Cardiac muscle cell (in vitro differentiated cells and primary cell): ENCODE measurements at regions not wholly inside any gene's neighbourhood (a gene's known extent, or its start where the extent isn't known, plus 50 kb on each side); places are given as distances from the start of the nearest gene placed in this dataset.
"Not testable (repeated sequence)": the region's sequence is repeated elsewhere in the genome, so short reads cannot be mapped to it uniquely, and the experiment has no call there.

Source experiments
- DNase-seq, 2 donors: peaks; one replicate each; pipeline versions ENCODE4 v3.0.0 to v3.0.0-alpha.2; 2010 to 2017; ENCODE audit warnings: low read depth in 1 of 2, low spot score in 1 of 2
- H3K27ac ChIP-seq: fragments of 200-600 bp; sonication (generic); 2 replicates; pipeline ENCODE4 v1.5.1; 2016
- H3K27me3 ChIP-seq: fragments of 200-600 bp; sonication (generic); 2 replicates; pipeline ENCODE4 v1.6.0; 2016; ENCODE audit warnings: control low read depth
- H3K36me3 ChIP-seq: fragments of 200-600 bp; sonication (generic); 2 replicates; pipeline ENCODE4 v1.5.1; 2016; ENCODE audit warnings: control low read depth
- H3K4me1 ChIP-seq: fragments of 200-600 bp; sonication (generic); 2 replicates; pipeline ENCODE4 v1.8.1; 2017; ENCODE audit warnings: low read depth, mild to moderate bottlenecking, mixed run types
- H3K4me3 ChIP-seq: fragments of 200-600 bp; sonication (generic); 2 replicates; pipeline ENCODE4 v1.5.1; 2016; ENCODE audit warnings: mild to moderate bottlenecking
- H3K9me3 ChIP-seq: fragments of 200-600 bp; sonication (generic); 2 replicates; pipeline ENCODE4 v1.5.1; 2017; ENCODE audit warnings: low read depth, mild to moderate bottlenecking, control low read depth
- TF ChIP-seq, protein P1 (sequence below): IDR thresholded peaks from 2 replicates; pipeline ENCODE4 v1.5.1; 2012; ENCODE audit warnings: low read depth, mild to moderate bottlenecking, low read length

GRCh38 chr3:194054540-194054939 lies 81.4 kb upstream of the HES1 start:
- TF ChIP-seq, protein P1, sequence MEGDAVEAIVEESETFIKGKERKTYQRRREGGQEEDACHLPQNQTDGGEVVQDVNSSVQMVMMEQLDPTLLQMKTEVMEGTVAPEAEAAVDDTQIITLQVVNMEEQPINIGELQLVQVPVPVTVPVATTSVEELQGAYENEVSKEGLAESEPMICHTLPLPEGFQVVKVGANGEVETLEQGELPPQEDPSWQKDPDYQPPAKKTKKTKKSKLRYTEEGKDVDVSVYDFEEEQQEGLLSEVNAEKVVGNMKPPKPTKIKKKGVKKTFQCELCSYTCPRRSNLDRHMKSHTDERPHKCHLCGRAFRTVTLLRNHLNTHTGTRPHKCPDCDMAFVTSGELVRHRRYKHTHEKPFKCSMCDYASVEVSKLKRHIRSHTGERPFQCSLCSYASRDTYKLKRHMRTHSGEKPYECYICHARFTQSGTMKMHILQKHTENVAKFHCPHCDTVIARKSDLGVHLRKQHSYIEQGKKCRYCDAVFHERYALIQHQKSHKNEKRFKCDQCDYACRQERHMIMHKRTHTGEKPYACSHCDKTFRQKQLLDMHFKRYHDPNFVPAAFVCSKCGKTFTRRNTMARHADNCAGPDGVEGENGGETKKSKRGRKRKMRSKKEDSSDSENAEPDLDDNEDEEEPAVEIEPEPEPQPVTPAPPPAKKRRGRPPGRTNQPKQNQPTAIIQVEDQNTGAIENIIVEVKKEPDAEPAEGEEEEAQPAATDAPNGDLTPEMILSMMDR: no peak
- H3K36me3 ChIP-seq: no peaks in the 10 kb centered on the region
- no peak overlapping the region for H3K27ac ChIP-seq
- no peaks in the 10 kb centered on the region for H3K9me3 ChIP-seq
- no peak overlapping the region for H3K4me3 ChIP-seq
- H3K4me1 ChIP-seq: peaks cover 14% of the 10 kb centered on the region
- no peaks in the 10 kb centered on the region for H3K27me3 ChIP-seq
- no peak for DNase-seq

DNA sequence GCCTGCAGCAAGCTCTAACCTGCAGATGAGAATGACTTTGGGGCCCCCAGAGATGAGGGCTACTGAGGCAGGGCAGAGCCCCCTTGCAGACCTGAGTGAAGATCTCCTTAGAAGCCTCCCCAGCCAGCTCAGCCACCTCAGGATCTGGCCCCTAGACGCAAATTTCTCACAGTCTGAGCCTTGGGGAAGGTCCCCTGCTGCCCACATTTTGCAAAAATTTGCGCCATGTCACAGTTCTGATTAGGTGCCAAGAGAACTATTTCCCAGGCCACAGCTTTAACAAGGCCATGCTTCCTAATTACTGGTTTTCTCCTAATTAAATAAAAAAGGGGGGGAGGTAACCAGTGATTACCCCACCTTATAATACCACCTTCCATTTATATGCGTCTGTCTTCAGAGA lies 81.0 kb upstream of the HES1 start:
- H3K4me3 ChIP-seq: no peak overlapping the region
- no peak overlapping the region for H3K27ac ChIP-seq
- TF ChIP-seq, protein P1: no peak
- peaks cover 14% of the 10 kb centered on the region for H3K4me1 ChIP-seq
- no peak for DNase-seq
- H3K9me3 ChIP-seq: no peaks in the 10 kb centered on the region
- H3K36me3 ChIP-seq: no peaks in the 10 kb centered on the region
- H3K27me3 ChIP-seq: no peaks in the 10 kb centered on the region

DNA sequence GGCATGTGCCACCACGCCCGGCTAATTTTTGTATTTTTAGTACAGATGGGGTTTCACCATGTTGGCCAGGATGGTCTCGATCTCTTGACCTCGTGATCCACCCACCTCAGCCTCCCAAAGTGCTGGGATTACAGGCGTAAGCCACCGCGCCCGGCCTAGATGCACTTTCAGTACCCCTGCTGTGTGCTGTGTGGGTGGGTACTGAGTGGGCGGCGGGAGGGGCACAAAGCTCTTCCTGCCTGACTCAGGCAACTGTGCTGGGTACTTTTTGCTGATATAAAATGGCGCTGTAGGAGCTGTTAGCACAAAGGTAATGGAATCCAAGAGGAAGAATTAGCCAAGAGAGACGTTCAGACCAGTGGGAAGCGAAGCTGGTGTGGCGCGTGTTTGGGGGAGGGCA lies 79.6 kb upstream of the HES1 start:
- not testable (repeated sequence) for H3K36me3 ChIP-seq, H3K27me3 ChIP-seq, H3K9me3 ChIP-seq, H3K4me3 ChIP-seq, DNase-seq, H3K27ac ChIP-seq
- peaks cover 14% of the 10 kb centered on the region for H3K4me1 ChIP-seq

GRCh38 chr3:194056731-194057415 lies 79.1 kb upstream of the HES1 start:
- H3K36me3 ChIP-seq: no peaks in the 10 kb centered on the region
- no peaks in the 10 kb centered on the region for H3K27me3 ChIP-seq
- TF ChIP-seq, protein P1: no peak
- H3K4me3 ChIP-seq: no peak overlapping the region
- no peak overlapping the region for H3K27ac ChIP-seq
- DNase-seq: no peak
- H3K4me1 ChIP-seq: peaks cover 14% of the 10 kb centered on the region
- H3K9me3 ChIP-seq: no peaks in the 10 kb centered on the region

DNA sequence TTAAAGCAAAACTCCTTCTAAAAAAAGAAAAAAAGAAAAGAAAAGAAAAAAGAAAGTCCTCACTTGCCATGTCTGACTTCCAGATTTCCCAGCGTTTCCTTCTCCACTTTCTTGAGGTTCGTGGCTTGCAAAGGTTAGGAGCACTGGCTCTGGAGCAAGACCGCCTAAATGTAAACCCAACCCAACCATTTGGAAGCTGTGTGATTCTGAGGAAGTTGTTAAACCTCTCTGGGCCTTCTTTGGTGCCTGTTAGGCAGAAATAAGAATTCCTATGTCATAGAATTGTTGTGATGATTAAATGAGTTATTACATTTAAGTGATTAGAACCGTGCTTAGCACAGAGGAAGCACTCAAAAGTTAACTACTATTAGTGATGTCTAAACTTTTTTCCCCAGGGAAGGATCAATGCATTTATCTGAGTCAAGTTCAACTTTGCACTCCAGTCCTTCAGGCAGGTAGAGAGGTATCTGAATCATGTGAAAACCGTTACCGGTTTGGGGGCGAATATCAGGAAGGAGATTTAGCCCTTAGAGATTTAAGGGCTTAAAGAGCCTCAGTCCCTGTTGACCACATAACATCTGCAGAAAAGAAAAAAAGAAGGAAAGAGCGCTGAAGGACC lies 78.3 kb upstream of the HES1 start:
- H3K27ac ChIP-seq: peak overlapping the region; percentile 41
- H3K4me3 ChIP-seq: no peak overlapping the region
- peaks cover 14% of the 10 kb centered on the region for H3K4me1 ChIP-seq
- DNase-seq: no peak
- no peaks in the 10 kb centered on the region for H3K9me3 ChIP-seq
- no peaks in the 10 kb centered on the region for H3K36me3 ChIP-seq
- H3K27me3 ChIP-seq: no peaks in the 10 kb centered on the region
- TF ChIP-seq, protein P1: no peak

DNA sequence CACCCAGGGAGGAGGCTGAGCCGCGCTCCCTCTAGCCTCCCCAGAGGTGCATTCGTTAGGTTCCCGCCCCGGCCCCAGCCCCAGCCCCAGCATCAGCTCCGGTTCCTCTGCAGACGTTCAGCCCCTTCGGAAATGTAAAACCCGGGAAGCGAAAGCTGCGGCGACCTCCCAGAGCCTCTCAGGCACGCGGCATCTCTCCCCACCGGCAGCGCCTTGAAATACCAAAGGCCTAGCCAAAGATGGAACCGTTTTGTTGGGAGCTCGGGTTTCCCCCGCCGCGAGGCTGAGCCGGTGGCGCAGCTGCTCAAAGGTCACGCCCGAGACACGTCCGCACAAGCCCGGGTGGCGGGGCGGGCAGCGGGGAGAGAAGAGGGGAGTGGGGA lies 77.8 kb upstream of the HES1 start:
- DNase-seq: peak; percentile 64 to 85
- H3K4me1 ChIP-seq: peaks cover 14% of the 10 kb centered on the region
- TF ChIP-seq, protein P1: no peak
- no peak overlapping the region for H3K4me3 ChIP-seq
- H3K27ac ChIP-seq: peak overlapping the region; percentile 41
- H3K27me3 ChIP-seq: no peaks in the 10 kb centered on the region
- no peaks in the 10 kb centered on the region for H3K36me3 ChIP-seq
- H3K9me3 ChIP-seq: no peaks in the 10 kb centered on the region
